Upper lobe of left lung (tissue), 4 donors: ENCODE measurements at regions not wholly inside any gene's neighbourhood (a gene's known extent, or its start where the extent isn't known, plus 50 kb on each side); places are given as distances from the start of the nearest gene placed in this dataset.

Experiments used
- CTCF ChIP-seq, 6 experiments: fragments of 450-650 bp in 4 of 6; fragments of 200-600 bp in 2 of 6; sonication (generic) in 2 of 6; IDR thresholded peaks; one replicate each; pipeline ENCODE4 v1.5.1; 2016 to 2019; ENCODE audit warnings: antibody characterized with exemption in 6 of 6
- POLR2A ChIP-seq, 4 donors: fragments of 450-650 bp; IDR thresholded peaks; one replicate each; pipeline ENCODE4 v1.5.1; 2016 to 2017; ENCODE audit warnings: antibody characterized with exemption in 4 of 4, mild to moderate bottlenecking in 2 of 4
- POLR2AphosphoS5 ChIP-seq, 2 donors: sonication (generic); formaldehyde crosslinking; IDR thresholded peaks; one replicate each; pipeline ENCODE4 v1.5.1; 2017; ENCODE audit warnings: antibody characterized with exemption in 2 of 2

GRCh38 chr1:98113811-98114210 is 193.0 kb upstream of the DPYD start:
- TF ChIP-seq POLR2AphosphoS5 (IDR thresholded peaks at IDR 0.05) = no peak
- no peak for TF ChIP-seq POLR2A (IDR thresholded peaks at IDR 0.05)
- no peak for TF ChIP-seq CTCF (IDR thresholded peaks at IDR 0.05)
